ENCODE measurements at regions not wholly inside any gene's neighbourhood (a gene's known extent, or its start where the extent isn't known, plus 50 kb on each side); places are given as distances from the start of the nearest gene placed in this dataset.

DNA sequence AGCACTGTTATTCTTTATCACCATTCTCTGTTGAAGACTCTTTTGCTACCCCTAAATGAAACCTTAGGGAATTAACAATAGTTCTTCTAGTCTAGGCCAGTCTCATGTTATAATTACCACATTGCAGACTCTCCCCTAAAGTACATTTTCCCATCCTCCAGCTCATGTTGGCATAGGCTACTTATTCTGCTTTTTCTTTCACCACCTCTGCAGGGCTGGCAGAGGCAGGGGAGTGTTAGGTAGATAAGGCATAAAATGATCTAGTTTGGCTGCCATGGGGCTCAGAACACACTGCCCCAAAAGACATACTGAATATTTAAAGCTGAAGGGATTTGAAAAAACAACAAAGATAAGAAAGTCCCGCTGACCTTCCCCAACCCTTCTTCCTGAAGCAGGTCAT, 82.7 kb upstream of the RFC3 start:
- TF ChIP-seq, protein P1, sequence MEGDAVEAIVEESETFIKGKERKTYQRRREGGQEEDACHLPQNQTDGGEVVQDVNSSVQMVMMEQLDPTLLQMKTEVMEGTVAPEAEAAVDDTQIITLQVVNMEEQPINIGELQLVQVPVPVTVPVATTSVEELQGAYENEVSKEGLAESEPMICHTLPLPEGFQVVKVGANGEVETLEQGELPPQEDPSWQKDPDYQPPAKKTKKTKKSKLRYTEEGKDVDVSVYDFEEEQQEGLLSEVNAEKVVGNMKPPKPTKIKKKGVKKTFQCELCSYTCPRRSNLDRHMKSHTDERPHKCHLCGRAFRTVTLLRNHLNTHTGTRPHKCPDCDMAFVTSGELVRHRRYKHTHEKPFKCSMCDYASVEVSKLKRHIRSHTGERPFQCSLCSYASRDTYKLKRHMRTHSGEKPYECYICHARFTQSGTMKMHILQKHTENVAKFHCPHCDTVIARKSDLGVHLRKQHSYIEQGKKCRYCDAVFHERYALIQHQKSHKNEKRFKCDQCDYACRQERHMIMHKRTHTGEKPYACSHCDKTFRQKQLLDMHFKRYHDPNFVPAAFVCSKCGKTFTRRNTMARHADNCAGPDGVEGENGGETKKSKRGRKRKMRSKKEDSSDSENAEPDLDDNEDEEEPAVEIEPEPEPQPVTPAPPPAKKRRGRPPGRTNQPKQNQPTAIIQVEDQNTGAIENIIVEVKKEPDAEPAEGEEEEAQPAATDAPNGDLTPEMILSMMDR (IDR thresholded peaks at IDR 0.05), result no peak
- TF ChIP-seq POLR2A (IDR thresholded peaks at IDR 0.05), result no peak
